Activated T-cell treated with anti-CD3 and anti-CD28 coated beads, Interleukin-2, amount 50 U/mL, for 72 hours (primary cell): ENCODE measurements at regions not wholly inside any gene's neighbourhood (a gene's known extent, or its start where the extent isn't known, plus 50 kb on each side); places are given as distances from the start of the nearest gene placed in this dataset.

Source experiments
- ATAC-seq, 2 donors: fragments of 150-1000 bp; cut with Tn5 transposase; replicated peaks in 1 of 2; 2 replicates each; pipeline ENCODE4 v1.10.0; 2021; ENCODE audit warnings: moderate library complexity in 2 of 2, mild to moderate bottlenecking in 1 of 2
- DNase-seq, 2 donors: peaks; one replicate each; pipeline ENCODE4 v3.0.0; 2021 to 2022; ENCODE audit warnings: mixed read lengths in 1 of 2
- H3K27ac Mint-ChIP-seq: one replicate; pipeline ENCODE4 v1.8.0; 2022; ENCODE audit warnings: mild to moderate bottlenecking, moderate library complexity, mixed read lengths
- H3K27me3 Mint-ChIP-seq: one replicate; pipeline ENCODE4 v1.8.0; 2022; ENCODE audit warnings: low read depth, mixed read lengths
- H3K36me3 Mint-ChIP-seq, 2 donors: one replicate each; pipeline ENCODE4 v1.8.0; 2022; ENCODE audit warnings: mixed read lengths in 2 of 2, mild to moderate bottlenecking in 1 of 2; ENCODE audit not compliant: insufficient read depth in 2 of 2
- H3K4me1 Mint-ChIP-seq: one replicate; pipeline ENCODE4 v1.8.0; 2022; ENCODE audit warnings: low read depth, mixed read lengths
- H3K4me3 Mint-ChIP-seq, 2 donors: one replicate each; pipeline ENCODE4 v1.8.0; 2022; ENCODE audit warnings: mild to moderate bottlenecking in 2 of 2, mixed read lengths in 2 of 2, moderate library complexity in 2 of 2
- H3K9me3 Mint-ChIP-seq, 2 donors: one replicate each; pipeline ENCODE4 v1.8.0; 2022; ENCODE audit warnings: mixed read lengths in 2 of 2

DNA sequence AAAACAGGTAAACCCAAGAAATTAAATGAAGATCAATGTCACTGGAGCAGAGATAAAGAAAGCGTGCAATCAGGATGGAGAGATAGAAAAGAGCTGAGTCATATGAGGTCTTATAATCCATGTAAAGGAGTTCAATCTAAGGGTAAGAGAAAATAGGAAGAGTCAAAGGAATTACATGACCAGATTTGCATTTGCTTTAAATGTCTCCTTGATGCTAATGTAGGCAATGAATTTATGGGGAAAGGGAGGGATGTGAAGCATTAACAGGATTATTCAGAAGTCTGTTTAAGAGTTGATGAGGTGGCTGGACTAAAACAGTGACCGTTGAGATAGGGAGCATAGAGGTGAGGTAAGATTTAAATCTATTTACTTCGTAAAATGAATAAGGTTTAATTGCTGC, 623.1 kb downstream of the MBD2 start:
- no peaks in the 10 kb centered on the region for H3K9me3 Mint-ChIP-seq
- H3K4me3 Mint-ChIP-seq, result no peak overlapping the region
- H3K27me3 Mint-ChIP-seq, result no peaks in the 10 kb centered on the region
- no peaks in the 10 kb centered on the region for H3K4me1 Mint-ChIP-seq
- no peaks in the 10 kb centered on the region for H3K36me3 Mint-ChIP-seq
- DNase-seq (no peak), ATAC-seq (no peak)
- no peak overlapping the region for H3K27ac Mint-ChIP-seq

GRCh38 chr18:53586923-53587322, 637.5 kb downstream of the MBD2 start:
- no peaks in the 10 kb centered on the region for H3K27me3 Mint-ChIP-seq
- H3K4me1 Mint-ChIP-seq, result no peaks in the 10 kb centered on the region
- DNase-seq, result no peak
- no peaks in the 10 kb centered on the region for H3K36me3 Mint-ChIP-seq
- H3K27ac Mint-ChIP-seq, result no peak overlapping the region
- H3K9me3 Mint-ChIP-seq, result peaks cover 5 to 11% of the 10 kb centered on the region in 2 donors
- ATAC-seq, result no peak
- no peak overlapping the region for H3K4me3 Mint-ChIP-seq
